ENCODE measurements at regions not wholly inside any gene's neighbourhood (a gene's known extent, or its start where the extent isn't known, plus 50 kb on each side); places are given as distances from the start of the nearest gene placed in this dataset.

- no peak for TF ChIP-seq CTCF (IDR thresholded peaks at IDR 0.05; ENCODE audit: low read depth, low read length, missing control alignments)
- DNase-seq (ENCODE audit: extremely low read depth, low read depth), result no peak
- H3K4me3 ChIP-seq (replicated peaks; ENCODE audit: low read depth, low read length), result no peak overlapping the region
Measured at GRCh38 chr2:236951830-236952475, 133.7 kb upstream of the COPS8 start.

GRCh38 chr2:236954641-236955040, 131.0 kb upstream of the COPS8 start:
- H3K4me3 ChIP-seq (replicated peaks; ENCODE audit: low read depth, low read length), result no peak overlapping the region
- no peak for DNase-seq (ENCODE audit: extremely low read depth, low read depth)
- TF ChIP-seq CTCF (IDR thresholded peaks at IDR 0.05; ENCODE audit: low read depth, low read length, missing control alignments), result no peak

GRCh38 chr2:236955521-236956030, 130.1 kb upstream of the COPS8 start:
- H3K4me3 ChIP-seq (replicated peaks; ENCODE audit: low read depth, low read length), result no peak overlapping the region

GRCh38 chr2:236956031-236956618, 129.6 kb upstream of the COPS8 start:
- H3K4me3 ChIP-seq (replicated peaks; ENCODE audit: low read depth, low read length), result no peak overlapping the region
- TF ChIP-seq CTCF (IDR thresholded peaks at IDR 0.05; ENCODE audit: low read depth, low read length, missing control alignments), result no peak
- DNase-seq (ENCODE audit: extremely low read depth, low read depth), result no peak

More at GRCh38 chr2:236955521-236956030, 130.1 kb upstream of the COPS8 start:
- DNase-seq (ENCODE audit: extremely low read depth, low read depth), result no peak
- TF ChIP-seq CTCF (IDR thresholded peaks at IDR 0.05; ENCODE audit: low read depth, low read length, missing control alignments), result no peak

GRCh38 chr2:236956641-236957040, 129.0 kb upstream of the COPS8 start:
- H3K4me3 ChIP-seq (replicated peaks; ENCODE audit: low read depth, low read length), result no peak overlapping the region
- no peak for DNase-seq (ENCODE audit: extremely low read depth, low read depth)
- no peak for TF ChIP-seq CTCF (IDR thresholded peaks at IDR 0.05; ENCODE audit: low read depth, low read length, missing control alignments)

GRCh38 chr2:236959036-236959435, 126.7 kb upstream of the COPS8 start:
- no peak for DNase-seq (ENCODE audit: extremely low read depth, low read depth)
- no peak for TF ChIP-seq CTCF (IDR thresholded peaks at IDR 0.05; ENCODE audit: low read depth, low read length, missing control alignments)
- H3K4me3 ChIP-seq (replicated peaks; ENCODE audit: low read depth, low read length), result no peak overlapping the region
